Stimulated activated CD4-positive, alpha-beta T cell treated with anti-CD3 and anti-CD28 coated beads, Interleukin-2, amount 100 ng/mL, for 24 hours (primary cell): ENCODE measurements at regions not wholly inside any gene's neighbourhood (a gene's known extent, or its start where the extent isn't known, plus 50 kb on each side); places are given as distances from the start of the nearest gene placed in this dataset.

Experiments
- DNase-seq, 2 donors: peaks; one replicate each; pipeline ENCODE4 v3.0.0-alpha.2; 2020

- DNase-seq: no peak
Measured at GRCh38 chr2:153096272-153096671, 377.9 kb downstream of the ARL6IP6 start.

- no peak for DNase-seq
Measured at GRCh38 chr2:153091344-153091743, 372.9 kb downstream of the ARL6IP6 start.

- no peak for DNase-seq
Measured at GRCh38 chr2:153079315-153079714, 360.9 kb downstream of the ARL6IP6 start.

- no peak for DNase-seq
Measured at GRCh38 chr2:153077311-153077710, 358.9 kb downstream of the ARL6IP6 start.

GRCh38 chr2:153074207-153074606 lies 355.8 kb downstream of the ARL6IP6 start:
- no peak for DNase-seq

- DNase-seq: no peak
Measured at GRCh38 chr2:153072813-153073212, 354.4 kb downstream of the ARL6IP6 start.

- no peak for DNase-seq
Measured at GRCh38 chr2:153072077-153072476, 353.7 kb downstream of the ARL6IP6 start.

GRCh38 chr2:153071090-153071489 lies 352.7 kb downstream of the ARL6IP6 start:
- DNase-seq: no peak

- no peak for DNase-seq
Measured at GRCh38 chr2:153068915-153069314, 350.5 kb downstream of the ARL6IP6 start.

GRCh38 chr2:153068052-153068451 lies 349.6 kb downstream of the ARL6IP6 start:
- DNase-seq: no peak

- no peak for DNase-seq
Measured at GRCh38 chr2:153059338-153060052, 341.1 kb downstream of the ARL6IP6 start.

GRCh38 chr2:153057743-153058142 lies 339.3 kb downstream of the ARL6IP6 start:
- no peak for DNase-seq

- no peak for DNase-seq
Measured at GRCh38 chr2:153055182-153055581, 336.8 kb downstream of the ARL6IP6 start.

- no peak for DNase-seq
Measured at GRCh38 chr2:153052807-153053559, 334.6 kb downstream of the ARL6IP6 start.

GRCh38 chr2:153047220-153047619 lies 328.8 kb downstream of the ARL6IP6 start:
- DNase-seq: no peak

- no peak for DNase-seq
Measured at GRCh38 chr2:153043385-153043784, 325.0 kb downstream of the ARL6IP6 start.

- DNase-seq: no peak
Measured at GRCh38 chr2:153028626-153029025, 310.2 kb downstream of the ARL6IP6 start.

GRCh38 chr2:153027533-153027932 lies 309.1 kb downstream of the ARL6IP6 start:
- DNase-seq: no peak

- DNase-seq: no peak
Measured at GRCh38 chr2:153020201-153020600, 301.8 kb downstream of the ARL6IP6 start.

- no peak for DNase-seq
Measured at GRCh38 chr2:153005071-153005730, 286.8 kb downstream of the ARL6IP6 start.

GRCh38 chr2:153004627-153005026 lies 286.2 kb downstream of the ARL6IP6 start:
- DNase-seq: no peak

- DNase-seq: no peak
Measured at GRCh38 chr2:152974146-152974545, 255.7 kb downstream of the ARL6IP6 start.

GRCh38 chr2:152971685-152972084 lies 253.3 kb downstream of the ARL6IP6 start:
- no peak for DNase-seq

GRCh38 chr2:152962446-152962845 lies 244.0 kb downstream of the ARL6IP6 start:
- DNase-seq: no peak
